A549 (cell line): ENCODE measurements at regions not wholly inside any gene's neighbourhood (a gene's known extent, or its start where the extent isn't known, plus 50 kb on each side); places are given as distances from the start of the nearest gene placed in this dataset.

Experiments
- EP300 ChIP-seq, 2 experiments: fragments of >200 bp; sonication (Bioruptor Twin); formaldehyde crosslinking; IDR thresholded peaks; 2 replicates in 1 of 2; 3 replicates in 1 of 2; pipeline ENCODE4 v1.6.1; 2016 to 2017
- NPAS2 ChIP-seq: fragments of 250-450 bp; sonication (Bioruptor Pico); IDR thresholded peaks from 2 replicates; pipeline ENCODE4 v1.8.0; 2022; ENCODE audit warnings: mild to moderate bottlenecking, moderate library complexity, borderline replicate concordance
- TF ChIP-seq, protein P1 (sequence below): fragments of >200 bp; sonication (Bioruptor Twin); formaldehyde crosslinking; IDR thresholded peaks from 3 replicates; pipeline ENCODE4 v1.5.1; 2016
- TF ChIP-seq, protein P2 (sequence below): fragments of >200 bp; sonication (Bioruptor Twin); formaldehyde crosslinking; IDR thresholded peaks from 3 replicates; pipeline ENCODE4 v1.6.1; 2016
- TF ChIP-seq, protein P3 (sequence below): fragments of >200 bp; sonication (Bioruptor Twin); formaldehyde crosslinking; IDR thresholded peaks from 2 replicates; pipeline ENCODE4 v1.6.1; 2016

DNA sequence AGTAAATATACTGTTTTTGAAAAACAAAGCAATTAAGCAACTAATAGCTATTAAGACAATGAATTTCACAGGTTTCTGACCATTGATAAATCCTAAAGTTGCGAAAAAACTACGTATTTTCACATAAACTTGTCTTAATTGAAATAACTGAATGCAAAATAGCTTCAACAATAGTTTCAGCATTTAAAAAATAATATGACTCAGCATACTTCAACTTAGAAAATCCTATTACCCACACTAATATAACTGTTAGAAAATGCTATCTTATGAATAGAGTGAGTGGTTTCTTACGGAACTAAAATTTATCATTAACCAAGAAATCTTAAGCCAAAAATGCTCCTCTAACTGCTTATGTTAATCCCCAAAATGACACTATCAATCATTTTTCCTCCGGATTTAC, 183.9 kb downstream of the AVL9 start:
- TF ChIP-seq, protein P1, sequence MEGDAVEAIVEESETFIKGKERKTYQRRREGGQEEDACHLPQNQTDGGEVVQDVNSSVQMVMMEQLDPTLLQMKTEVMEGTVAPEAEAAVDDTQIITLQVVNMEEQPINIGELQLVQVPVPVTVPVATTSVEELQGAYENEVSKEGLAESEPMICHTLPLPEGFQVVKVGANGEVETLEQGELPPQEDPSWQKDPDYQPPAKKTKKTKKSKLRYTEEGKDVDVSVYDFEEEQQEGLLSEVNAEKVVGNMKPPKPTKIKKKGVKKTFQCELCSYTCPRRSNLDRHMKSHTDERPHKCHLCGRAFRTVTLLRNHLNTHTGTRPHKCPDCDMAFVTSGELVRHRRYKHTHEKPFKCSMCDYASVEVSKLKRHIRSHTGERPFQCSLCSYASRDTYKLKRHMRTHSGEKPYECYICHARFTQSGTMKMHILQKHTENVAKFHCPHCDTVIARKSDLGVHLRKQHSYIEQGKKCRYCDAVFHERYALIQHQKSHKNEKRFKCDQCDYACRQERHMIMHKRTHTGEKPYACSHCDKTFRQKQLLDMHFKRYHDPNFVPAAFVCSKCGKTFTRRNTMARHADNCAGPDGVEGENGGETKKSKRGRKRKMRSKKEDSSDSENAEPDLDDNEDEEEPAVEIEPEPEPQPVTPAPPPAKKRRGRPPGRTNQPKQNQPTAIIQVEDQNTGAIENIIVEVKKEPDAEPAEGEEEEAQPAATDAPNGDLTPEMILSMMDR = no peak
- TF ChIP-seq EP300 (IDR thresholded peaks at IDR 0.05) (no peak), NPAS2 (no peak)
- TF ChIP-seq, protein P2, sequence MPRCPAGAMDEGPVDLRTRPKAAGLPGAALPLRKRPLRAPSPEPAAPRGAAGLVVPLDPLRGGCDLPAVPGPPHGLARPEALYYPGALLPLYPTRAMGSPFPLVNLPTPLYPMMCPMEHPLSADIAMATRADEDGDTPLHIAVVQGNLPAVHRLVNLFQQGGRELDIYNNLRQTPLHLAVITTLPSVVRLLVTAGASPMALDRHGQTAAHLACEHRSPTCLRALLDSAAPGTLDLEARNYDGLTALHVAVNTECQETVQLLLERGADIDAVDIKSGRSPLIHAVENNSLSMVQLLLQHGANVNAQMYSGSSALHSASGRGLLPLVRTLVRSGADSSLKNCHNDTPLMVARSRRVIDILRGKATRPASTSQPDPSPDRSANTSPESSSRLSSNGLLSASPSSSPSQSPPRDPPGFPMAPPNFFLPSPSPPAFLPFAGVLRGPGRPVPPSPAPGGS = no peak
- TF ChIP-seq, protein P3, sequence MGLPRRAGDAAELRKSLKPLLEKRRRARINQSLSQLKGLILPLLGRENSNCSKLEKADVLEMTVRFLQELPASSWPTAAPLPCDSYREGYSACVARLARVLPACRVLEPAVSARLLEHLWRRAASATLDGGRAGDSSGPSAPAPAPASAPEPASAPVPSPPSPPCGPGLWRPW = no peak
